Stimulated activated CD4-positive, alpha-beta T cell treated with anti-CD3 and anti-CD28 coated beads, TNF-alpha, amount 100 ng/mL, for 48 hours (primary cell): ENCODE measurements at regions not wholly inside any gene's neighbourhood (a gene's known extent, or its start where the extent isn't known, plus 50 kb on each side); places are given as distances from the start of the nearest gene placed in this dataset.
"Not testable (repeated sequence)": the region's sequence is repeated elsewhere in the genome, so short reads cannot be mapped to it uniquely, and the experiment has no call there.

Experiments
- DNase-seq, 3 donors: peaks; one replicate each; pipeline ENCODE4 v3.0.0-alpha.2; 2020; ENCODE audit warnings: low read depth in 3 of 3

GRCh38 chr2:36235882-36236281, 119.7 kb upstream of the CRIM1 start:
- no peak for DNase-seq

DNA sequence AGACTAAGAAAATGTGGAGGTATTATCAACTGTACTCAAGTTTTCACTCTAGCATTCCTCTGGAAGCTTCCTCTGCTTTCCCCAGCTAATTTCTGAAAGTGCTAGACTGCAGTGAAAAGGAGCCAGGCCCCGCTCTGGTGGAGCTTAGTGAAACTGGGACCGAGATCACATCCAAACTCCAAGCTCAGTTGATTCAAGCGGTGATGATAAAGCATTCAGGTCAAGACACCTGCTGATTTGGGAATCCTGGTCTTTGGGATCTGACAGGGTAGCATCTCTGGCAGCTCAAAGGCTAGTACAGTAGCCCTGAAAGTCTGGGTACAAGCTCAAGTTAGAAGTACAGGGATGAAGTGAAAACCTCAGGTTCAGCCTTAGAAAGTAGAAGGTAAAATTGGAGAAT, 120.2 kb upstream of the CRIM1 start:
- DNase-seq, result no peak

- no peak for DNase-seq
Observed at GRCh38 chr2:36223259-36223658, 132.3 kb upstream of the CRIM1 start.

GRCh38 chr2:36222485-36222884, 133.1 kb upstream of the CRIM1 start:
- DNase-seq, result no peak

- DNase-seq, result no peak
Observed at GRCh38 chr2:36214691-36215090, 140.9 kb upstream of the CRIM1 start.

DNA sequence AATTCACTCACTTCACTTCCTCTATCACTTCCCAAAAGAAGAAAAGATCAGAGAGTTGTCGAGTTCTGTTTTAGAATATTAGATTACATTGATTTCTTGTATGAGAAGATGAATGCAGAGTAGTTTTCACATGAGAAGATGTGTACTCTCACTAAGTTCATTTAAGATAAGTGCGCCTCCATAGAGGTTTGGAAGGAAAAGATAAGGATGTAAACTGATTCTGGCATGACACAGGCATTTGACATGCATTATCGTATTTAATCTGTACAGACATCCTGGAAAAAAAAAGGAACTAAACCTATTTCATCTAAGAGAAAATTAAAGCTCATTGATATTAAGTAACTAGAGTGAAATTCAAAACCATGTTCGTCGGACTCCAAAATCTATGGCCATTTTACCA, 152.2 kb upstream of the CRIM1 start:
- DNase-seq, result no peak

DNA sequence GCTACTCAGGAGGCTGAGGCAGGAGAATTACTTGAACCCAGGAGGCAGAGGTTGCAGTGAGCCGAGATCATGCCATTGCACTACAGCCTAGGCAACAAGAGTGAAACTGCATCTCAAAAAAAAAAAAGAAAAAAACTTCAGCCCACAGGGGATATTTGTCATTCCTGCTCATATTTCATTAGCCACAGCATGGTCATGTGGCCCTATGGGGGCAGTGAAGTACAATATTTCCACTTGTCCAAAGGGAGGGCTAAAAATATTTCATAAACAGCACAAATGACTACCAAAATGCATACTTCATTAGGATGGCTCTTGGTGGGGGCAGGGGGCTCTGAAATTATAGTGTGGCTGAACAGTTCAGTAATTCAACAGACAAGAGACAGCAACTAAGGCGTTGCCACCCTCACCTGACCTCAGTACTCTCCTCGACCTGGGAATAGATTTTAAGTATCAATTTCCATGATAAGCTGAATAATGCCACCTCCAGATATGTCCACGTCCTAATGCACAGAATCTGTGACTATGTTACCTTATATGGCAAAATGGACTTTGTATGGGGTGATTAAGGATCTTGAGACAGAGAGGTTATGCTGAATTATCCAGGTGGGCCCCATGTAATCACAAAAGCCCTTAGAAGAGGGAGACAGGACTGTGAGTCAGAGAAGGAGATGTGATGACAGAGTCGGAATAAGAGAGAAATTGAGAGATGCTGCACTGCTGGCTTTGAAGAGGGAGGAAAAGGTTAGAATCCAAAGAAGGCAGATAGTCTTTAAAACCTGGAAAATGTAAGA, 158.2 kb upstream of the CRIM1 start:
- no peak for DNase-seq

DNA sequence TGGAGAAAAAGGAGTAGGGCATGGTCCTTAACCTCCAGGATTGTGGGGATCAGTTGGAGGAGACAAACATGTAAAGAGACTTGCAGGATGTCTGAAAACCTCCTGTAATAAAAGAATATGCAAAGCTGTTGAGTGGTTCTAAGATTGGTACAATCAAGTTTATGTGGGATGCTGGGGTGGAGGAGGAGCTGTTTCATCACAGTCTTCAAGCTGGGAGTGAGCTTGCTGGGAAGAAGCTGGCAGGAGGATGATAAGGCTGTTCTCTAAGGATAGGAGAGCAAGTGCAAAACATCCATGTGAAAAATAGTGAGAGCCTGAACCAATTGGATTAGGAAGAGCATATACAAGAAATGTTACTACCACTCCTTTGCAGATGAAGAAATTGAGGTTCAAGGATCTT, 161.9 kb upstream of the CRIM1 start:
- no peak for DNase-seq

DNA sequence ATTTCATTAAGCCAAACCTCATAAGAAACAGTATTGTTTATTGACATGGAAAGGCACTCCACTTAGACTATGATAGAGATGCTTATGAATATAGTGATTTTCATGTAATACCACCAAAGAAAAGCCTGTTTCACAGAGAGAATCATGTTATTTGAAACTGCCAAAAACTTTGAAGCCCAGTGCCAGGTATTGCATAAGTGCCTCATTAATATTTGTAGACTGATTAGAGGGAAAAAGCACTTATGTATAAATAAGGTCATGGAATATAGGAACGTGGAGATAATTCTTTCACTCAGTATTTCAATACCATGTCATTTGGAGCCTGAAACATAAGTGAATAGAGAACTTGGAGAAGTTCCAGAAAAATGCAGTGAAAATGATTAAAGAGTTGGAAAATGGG, 162.6 kb upstream of the CRIM1 start:
- no peak for DNase-seq

DNA sequence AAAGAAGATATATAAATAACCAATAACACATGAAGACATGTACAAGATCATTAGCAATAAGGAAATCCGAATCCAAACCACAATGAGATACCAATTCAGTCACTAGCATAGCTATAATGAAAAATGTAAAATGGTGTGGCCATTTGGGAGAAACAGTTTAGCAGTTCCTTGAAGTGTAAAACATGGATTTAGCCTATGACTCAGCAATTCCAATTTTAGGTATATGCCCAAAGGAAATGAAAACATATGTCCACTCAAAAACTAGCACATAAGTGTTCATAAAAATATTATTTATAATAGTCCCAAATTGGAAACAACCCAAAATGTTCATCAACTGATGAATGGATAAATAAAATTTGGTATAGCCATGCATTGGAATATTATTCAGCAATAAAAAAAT, 165.5 kb upstream of the CRIM1 start:
- DNase-seq, result no peak

- DNase-seq, result no peak
Observed at GRCh38 chr2:36185624-36186023, 170.0 kb upstream of the CRIM1 start.

DNA sequence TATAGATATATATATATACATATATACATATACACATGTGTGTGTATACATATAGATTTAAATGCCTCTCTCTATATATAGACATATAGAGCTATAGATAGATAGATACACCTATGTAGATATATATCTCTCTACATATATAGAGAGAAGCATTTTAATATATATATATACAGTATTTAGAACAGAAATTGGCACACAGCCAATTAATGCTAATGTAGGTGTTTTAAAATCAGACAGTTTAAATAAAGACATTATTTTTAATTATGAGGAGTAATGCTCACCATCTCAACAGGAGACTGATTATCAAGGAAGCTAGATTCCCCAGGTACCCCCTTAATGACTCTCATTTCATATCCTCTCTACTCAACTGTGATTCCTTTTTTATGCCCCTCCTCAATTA, 170.7 kb upstream of the CRIM1 start:
- no peak for DNase-seq

DNA sequence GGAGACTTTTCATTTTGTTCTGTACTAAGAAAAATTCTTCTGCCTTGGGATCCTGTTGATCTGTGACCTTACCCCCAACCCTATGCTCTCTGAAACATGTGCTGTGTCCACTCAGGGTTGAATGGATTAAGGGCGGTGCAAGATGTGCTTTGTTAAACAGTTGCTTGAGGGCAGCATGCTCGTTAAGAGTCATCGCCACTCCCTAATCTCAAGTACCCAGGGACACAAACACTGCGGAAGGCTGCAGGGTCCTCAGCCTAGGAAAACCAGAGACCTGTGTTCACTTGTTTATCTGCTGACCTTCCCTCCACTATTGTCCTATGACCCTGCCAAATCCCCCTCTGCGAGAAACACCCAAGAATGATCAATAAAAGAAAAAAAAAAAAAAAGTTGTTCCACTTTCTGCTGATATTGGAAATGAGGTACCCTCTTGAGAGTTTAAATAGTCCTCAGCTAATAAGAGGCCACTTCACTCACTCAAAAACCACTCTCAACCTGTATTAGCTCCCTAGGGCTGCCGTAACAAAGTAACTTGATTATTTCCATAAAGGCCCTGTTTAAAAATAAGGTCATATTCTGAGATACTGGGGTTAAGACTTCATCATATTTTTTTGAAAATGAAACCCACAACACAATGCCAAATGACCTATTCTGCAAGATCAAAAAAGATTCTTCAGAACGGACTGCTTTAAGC, 174.6 kb upstream of the CRIM1 start:
- not testable (repeated sequence) for DNase-seq

GRCh38 chr2:36180293-36180692, 175.3 kb upstream of the CRIM1 start:
- not testable (repeated sequence) for DNase-seq

- DNase-seq, result not testable (repeated sequence)
Observed at GRCh38 chr2:36179668-36180269, 175.8 kb upstream of the CRIM1 start.

DNA sequence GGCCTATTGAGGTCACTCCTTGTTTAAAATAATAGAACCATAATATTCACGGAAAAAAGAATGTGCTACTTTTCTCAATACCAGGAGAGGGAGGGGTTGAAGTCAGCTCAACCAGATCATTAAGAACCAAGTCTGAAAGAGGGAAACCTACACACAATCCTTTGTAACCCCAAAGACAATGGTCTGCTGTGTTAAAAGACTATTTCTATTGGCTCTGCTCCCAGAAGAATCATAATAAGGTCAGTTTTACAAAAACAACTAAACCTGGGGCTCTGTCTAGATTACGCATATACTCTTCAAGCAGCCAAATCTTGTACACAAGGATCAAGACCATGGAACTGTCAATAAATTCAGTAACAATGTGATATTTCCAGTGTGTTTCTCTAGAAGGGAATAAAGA, 177.2 kb upstream of the CRIM1 start:
- no peak for DNase-seq

DNA sequence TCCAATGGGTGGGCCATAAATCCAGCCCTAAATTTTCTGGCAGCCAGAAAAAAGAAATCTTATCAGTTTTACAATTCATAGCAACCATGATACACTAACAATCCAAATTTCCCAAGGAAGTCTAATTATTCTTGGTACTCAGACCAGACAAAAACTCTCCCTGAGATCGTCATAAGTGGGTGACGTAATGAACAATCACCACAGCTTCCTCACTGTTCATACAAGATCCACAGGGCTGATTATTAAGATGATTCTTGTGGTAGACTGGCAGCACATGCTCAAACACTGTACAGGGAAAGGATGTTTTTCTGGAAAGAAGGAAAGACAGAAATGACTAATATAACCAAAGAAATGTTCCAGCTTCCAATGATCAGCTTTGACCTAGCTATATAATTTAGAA, 178.3 kb upstream of the CRIM1 start:
- DNase-seq, result no peak

DNA sequence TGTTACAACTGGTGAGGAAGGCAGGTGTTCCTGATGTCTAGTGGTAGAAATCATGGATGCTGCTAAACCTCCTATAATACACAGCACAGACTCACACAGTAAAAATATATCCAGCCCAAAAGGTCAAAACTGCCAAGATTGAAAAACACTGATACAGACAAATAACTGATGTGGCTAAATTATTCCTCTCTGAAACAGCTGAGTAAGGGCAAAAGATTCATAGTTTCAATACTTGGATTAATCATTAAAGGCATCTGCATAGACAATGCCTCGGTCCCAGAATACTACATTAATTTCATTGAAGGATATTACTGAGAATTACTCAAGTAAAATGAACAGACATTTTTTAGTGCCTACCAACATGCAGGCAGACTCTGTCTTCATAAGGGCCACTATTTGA, 180.7 kb upstream of the CRIM1 start:
- no peak for DNase-seq

DNA sequence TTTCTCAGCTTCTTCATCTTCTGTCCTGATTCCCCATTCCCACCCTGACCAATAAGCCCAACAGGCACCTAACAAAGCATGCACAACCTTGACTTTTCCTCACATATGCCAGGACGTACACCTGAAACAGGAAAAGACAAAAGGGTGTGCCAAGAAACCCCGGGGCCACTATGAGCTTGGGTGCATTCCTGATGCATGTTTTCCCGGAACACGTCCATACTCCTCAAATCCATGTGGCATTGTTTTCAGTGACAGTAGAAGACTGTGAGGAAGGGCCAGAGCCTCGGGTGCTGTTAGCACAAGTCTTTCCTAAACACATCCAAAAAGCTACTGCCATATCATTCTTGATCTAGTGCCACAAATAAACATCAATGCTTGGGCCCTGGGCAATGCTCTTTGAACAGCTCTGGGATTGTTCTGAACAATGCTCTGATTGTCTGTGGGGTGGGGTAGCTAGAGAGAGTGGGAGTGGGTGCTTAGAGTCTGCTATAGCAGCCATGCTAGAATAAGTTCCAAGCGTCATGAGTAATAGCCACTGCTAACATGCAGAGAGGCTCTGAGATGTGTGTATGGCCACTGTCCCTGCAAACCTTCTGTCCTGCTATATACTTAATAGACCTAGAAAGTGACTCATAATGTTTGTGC, 181.7 kb upstream of the CRIM1 start:
- no peak for DNase-seq

- no peak for DNase-seq
Observed at GRCh38 chr2:36172824-36173223, 182.8 kb upstream of the CRIM1 start.

DNA sequence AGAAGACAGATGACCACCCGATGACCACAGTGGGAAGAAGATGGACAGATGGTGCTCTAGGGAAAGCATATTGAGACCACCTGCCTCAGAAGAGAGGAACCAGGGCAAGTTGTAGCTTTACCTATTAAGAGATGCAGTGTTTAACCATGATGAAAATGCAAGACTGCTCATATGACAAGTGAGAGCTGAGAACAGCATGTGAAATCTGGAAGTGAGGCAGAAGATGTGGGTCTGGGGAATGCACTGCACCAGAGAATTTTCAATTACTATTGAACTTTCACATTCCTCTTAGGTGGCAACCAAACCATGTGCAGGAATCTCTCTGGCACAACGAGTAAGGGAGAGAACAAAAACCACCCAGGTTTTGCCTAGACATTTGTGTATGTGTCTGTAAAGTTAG, 184.8 kb upstream of the CRIM1 start:
- DNase-seq, result no peak

GRCh38 chr2:36169843-36170242, 185.7 kb upstream of the CRIM1 start:
- DNase-seq, result no peak

DNA sequence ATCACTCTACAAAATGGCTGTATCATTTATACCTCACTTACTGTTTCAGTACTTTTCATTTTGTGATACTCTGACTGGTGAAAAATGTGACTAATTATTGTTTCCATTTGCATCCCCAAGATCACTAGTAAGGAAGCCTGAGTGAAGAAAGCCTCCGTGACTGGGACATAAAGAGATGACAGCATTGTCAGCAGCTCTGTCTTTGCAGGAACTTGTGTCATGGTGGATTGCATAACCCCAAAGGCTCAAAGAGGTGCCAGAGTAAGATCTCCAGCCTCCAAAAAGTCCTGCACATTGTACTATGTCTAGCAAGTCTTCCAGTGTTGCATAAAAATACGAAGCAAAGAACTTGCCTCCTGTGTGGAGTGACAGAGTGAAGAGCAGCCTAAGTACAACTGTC, 187.5 kb upstream of the CRIM1 start:
- DNase-seq, result no peak
